GM21526 (cell line): ENCODE measurements at regions not wholly inside any gene's neighbourhood (a gene's known extent, or its start where the extent isn't known, plus 50 kb on each side); places are given as distances from the start of the nearest gene placed in this dataset.
"Not testable (repeated sequence)": the region's sequence is repeated elsewhere in the genome, so short reads cannot be mapped to it uniquely, and the experiment has no call there.

Experiments
- ATAC-seq: cut with Tn5 transposase; IDR thresholded peaks from one replicate; pipeline ENCODE4 v1.9.1; 2021; ENCODE audit warnings: moderate library complexity; ENCODE audit not compliant: unreplicated experiment, low FRiP score

DNA sequence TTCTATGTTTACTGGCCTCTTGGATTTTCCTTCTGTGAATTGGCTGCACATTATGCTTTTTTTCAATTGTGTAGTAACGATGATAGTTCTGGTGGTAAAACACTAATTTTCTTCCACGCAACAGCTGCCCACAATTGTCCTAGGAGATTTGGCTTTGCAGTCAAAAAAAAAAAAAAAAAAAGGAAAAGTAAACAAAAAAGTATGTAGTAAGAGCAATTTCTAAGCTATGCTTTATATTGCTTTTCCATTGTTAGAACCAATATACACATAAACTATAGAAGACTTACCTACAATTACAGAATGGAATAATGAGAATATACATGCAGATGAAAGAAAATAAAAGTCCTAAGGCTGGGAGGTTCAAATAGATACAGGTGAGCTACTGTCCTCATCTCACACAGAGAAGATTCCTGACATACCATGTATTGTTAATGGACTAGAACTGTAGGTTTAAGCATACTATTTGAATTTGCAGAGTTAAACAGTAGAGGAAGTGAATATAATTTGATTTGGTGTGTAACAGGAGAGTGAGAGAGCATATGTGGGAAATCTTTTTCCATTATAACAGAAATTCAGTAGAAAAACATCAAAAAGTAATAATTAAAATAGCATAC, 976.2 kb downstream of the RAB28 start:
- no peak for ATAC-seq

- no peak for ATAC-seq
Observed at GRCh38 chr4:12500409-12500808, 983.7 kb downstream of the RAB28 start.

GRCh38 chr4:12499693-12500092, 984.4 kb downstream of the RAB28 start:
- no peak for ATAC-seq

DNA sequence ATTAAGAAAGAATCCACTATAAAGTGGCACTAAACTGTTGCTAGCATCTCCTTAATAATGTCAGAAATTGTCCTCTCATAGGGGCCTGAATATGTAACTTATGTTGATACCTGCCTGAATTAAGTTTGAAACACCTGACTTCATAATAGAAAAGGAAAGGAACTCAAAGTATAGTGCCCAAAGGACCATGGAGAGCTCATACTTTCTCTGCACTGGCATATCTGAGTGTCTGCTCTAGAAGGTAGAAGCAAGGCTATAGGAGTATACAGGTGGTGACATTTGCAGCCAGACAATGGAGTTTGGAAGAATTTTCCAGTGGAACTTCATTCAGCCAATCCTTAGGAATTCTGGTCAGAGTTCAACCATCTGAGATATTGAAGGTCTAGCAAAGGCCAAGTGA, 988.9 kb downstream of the RAB28 start:
- no peak for ATAC-seq

DNA sequence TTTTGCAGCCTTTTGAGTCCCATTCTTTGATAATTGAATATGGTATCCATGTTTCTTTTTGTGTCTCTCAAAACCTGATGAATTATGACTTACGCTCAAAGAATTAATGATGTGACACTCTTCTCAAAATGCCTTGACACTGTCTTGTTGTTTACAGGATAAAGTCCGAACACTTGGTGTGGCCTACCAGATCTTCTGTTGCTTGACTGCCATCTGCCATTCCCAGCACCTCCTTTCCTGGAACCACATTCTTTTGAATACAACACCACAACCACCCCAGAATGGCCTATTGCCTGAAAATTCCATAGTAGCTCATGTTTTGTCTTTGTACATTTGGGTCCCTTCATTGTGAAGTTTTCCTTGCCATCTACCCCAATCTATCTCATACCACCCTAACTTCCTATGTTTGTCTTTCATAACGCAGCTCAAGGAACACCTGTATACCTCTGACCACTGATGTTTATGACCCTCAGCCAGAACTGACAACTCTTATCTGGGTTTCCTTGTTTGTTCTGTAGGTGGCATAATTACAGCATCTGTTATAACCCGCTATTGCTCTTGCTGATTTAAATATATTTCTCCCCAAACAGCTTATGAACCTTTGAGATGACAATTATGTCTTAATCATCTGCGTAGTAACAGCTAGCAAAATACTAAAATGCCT, 991.3 kb downstream of the RAB28 start:
- ATAC-seq: no peak

- no peak for ATAC-seq
Observed at GRCh38 chr4:12488672-12489071, 995.5 kb downstream of the RAB28 start.

- ATAC-seq: no peak
Observed at GRCh38 chr4:12487000-12487399, 997.1 kb downstream of the RAB28 start.

DNA sequence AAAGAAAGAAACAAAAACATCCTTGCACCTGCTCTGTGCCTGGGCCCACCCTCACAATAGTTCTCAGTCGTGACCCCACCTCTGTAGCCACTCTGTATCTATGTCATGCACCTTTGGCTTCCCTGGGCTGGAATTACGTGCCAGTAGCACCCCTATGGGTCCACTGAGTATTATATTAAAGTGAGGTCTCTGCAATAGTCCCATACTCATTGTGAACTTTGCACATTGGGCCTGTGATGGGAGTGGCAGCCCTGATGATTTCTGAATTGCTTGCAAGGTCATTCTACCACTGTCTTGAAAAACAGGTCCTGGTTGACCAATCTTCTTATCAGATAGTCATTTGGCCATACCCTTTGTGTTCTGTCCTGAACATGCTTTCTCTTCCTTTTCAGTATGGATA, 1012.1 kb downstream of the RAB28 start:
- no peak for ATAC-seq

DNA sequence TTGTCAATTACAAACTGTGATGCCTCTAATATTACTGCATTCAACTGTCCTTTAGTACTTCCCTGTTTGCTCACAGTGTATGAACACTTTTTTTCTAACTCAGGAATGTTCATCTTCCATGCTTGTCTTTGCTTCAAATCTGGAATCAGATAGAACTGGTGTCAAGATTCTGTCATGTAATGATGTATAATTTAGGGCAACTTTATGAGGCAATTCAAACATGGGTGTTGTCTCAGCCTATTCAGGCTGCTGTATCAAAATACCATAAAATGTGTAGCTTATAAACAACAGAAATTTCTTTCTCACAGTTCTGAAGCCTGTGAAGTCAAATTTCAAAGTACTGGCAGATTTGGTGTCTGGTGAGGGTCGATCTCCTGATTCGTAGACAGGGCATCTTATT, 1012.9 kb downstream of the RAB28 start:
- no peak for ATAC-seq

- not testable (repeated sequence) for ATAC-seq
Observed at GRCh38 chr4:12461576-12461975, 1022.6 kb downstream of the RAB28 start.

DNA sequence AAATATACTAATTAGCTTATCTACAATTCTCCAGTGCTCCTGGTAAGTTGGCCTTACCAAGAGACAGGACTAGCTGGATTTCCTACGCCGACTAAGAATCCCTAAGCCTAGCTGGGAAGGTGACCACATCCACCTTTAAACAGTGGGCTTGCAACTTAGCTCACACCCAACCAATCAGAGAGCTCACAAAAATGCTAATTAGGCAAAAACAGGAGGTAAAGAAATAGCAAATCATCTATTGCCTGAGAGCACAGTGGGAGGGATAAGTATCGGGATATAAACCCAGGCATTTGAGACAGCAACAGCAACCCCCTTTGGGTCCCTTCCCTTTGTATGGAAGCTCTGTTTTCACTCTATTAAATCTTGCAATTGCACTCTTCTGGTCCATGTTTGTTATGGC, 1025.0 kb downstream of the RAB28 start:
- ATAC-seq: no peak

DNA sequence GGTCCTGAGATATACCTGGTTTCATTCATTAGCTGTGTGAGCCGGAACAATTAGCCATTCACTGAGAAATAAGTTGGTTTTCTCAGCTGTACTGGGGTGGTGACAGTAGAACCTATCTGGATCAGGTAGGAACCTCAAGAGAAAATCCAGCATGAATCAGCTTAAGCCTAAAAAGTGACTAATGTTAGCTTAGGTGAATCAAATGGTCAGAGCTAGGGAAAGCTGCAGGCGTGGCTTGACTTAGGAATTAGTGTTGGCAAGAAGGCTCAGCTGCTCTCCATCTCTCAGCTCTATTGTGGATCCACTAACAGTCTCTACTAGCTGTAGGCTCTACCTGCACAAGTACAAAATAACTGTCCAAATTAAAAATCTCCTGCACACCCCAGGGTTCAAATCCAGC, 1025.5 kb downstream of the RAB28 start:
- ATAC-seq: no peak

DNA sequence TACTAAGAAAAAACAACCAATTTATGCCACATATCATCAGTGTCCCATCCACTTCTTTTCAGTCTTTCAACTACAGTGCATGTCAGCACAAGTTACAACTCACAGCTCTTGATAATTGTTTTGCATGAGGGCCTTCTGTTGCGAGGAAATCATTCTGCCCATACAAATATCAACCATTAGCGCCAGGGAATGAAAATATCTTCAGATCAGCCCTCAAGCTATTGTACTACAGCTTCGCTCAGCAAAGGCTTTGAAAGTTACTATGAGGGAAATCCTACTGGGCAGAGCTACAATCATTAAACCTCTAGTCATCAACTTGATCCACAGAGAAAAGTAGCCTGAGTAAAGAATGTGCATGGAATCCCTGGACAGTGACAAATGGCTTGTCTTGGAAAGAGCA, 1023.6 kb upstream of the HS3ST1 start:
- no peak for ATAC-seq

GRCh38 chr4:12447451-12447850, 1018.8 kb upstream of the HS3ST1 start:
- ATAC-seq: no peak

DNA sequence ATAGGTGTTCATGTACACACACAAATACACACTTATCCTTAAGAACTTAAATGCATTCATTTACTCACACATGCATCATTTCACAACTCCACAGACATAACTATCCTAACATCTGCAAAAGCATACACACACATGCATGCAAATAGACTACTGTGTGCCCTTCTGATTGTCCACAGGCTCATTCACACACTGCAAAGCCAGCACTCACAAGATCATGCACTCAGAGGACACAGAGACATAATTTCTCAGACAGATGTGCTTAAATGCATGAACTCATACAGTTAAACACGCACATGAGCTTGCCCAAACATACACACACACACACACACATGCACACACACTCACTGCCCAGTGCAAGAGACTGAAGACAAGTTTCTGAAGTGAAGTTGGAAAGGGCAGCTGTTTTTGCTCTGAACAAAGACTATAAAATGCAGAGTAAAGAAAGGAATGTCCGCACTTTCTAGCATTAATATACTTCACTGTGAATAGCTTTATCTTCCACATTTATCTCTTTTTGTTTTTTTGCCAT, 1018.0 kb upstream of the HS3ST1 start:
- ATAC-seq: no peak

DNA sequence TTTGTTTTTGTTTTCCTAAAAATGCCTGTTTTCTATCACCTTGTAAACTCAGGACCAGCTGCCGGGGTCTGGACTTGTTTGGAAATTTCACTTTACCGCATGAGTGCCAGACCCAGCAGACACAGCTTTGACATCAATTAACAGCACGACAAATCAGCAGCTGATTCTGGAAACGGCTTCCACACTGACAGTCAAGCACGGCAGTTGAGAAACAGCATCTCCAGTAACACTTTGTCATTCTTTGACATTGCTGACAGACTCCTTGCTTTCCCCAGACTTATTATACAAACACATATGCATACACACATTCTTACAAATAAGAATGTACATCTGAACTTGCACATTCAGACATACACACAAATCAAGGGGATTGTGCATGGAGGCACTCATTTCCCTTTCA, 1017.6 kb upstream of the HS3ST1 start:
- no peak for ATAC-seq

- ATAC-seq: no peak
Observed at GRCh38 chr4:12445711-12446235, 1017.1 kb upstream of the HS3ST1 start.

GRCh38 chr4:12439633-12440305, 1011.1 kb upstream of the HS3ST1 start:
- ATAC-seq: no peak

GRCh38 chr4:12431259-12431658, 1002.6 kb upstream of the HS3ST1 start:
- ATAC-seq: not testable (repeated sequence)

DNA sequence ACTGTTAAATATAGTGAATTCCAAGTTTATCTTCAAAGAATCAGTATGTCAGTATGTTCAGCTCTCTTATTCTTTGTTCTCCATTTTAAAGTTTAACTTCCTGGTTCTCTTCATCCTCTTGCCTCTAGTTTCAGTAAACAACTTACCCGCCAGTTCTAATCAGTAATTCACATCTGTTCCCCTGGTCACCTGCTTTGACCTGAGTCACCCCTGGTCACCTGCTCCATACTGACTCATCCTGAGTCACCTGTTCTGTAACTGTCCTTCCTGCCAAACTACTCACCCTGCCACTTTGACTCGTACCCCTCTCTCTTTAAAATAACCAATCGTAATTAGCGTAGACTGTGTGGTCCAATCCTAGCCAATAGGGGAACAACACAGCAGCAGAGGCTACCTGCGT, 992.7 kb upstream of the HS3ST1 start:
- ATAC-seq: no peak

- no peak for ATAC-seq
Observed at GRCh38 chr4:12416755-12417154, 988.1 kb upstream of the HS3ST1 start.
